ENCODE measurements at regions not wholly inside any gene's neighbourhood (a gene's known extent, or its start where the extent isn't known, plus 50 kb on each side); places are given as distances from the start of the nearest gene placed in this dataset.

DNA sequence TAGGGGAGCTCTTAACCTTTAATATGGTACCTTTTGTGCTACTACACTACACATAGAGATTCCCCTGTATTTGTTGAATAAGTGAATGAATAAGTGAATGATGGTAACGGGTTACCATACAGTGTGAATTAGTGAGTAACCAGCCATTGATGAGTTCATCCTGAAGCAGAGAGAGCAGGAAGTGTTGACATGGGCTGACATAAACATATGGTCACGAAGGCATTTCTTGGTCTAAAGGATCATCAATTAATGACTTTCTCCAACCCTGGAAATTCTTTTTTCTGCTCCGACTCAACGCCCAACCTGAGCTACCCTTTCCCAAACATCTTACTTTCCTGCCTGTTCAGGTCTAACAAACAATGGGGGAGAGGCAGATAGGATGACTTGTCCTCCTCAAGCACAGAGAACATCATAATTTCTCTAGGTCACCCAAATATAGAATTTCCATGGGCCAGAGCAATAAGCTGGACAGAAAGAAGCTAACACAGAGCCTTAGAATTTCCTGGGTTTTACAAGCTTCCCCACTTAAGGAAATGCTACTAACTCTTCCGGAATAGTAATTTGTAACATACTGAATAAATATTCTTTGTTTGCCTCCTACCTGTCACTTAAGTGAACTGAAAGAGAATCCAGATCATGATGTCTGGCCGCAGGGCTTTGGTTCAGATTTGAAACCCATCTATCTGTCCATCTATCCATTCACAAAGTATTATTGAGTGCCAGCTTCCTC lies 114.7 kb upstream of the NGF start:
- H3K9me3 ChIP-seq (ENCODE audit: control insufficient read depth, low read length) = no peaks in the 10 kb centered on the region
- no peaks in the 10 kb centered on the region for H3K79me1 ChIP-seq (replicated peaks; ENCODE audit: low read length, poor library complexity, severe bottlenecking)
- H4K91ac ChIP-seq (ENCODE audit: low read length) = no peak overlapping the region
- peaks cover 5% of the 10 kb centered on the region for H3K4me1 ChIP-seq (ENCODE audit: control insufficient read depth, insufficient read depth, low read depth, low read length)
- H3K27ac ChIP-seq (ENCODE audit: low read length, poor library complexity, severe bottlenecking) = no peak overlapping the region
- H2AK5ac ChIP-seq (ENCODE audit: low read length, severe bottlenecking) = no peak overlapping the region
- no peak overlapping the region for H3K9ac ChIP-seq (ENCODE audit: low read length)
- peak; percentile 12 for DNase-seq
- H3K14ac ChIP-seq (ENCODE audit: low read length in 2 of 2) = no peak overlapping the region
- H3K4ac ChIP-seq (ENCODE audit: low read depth in 1 of 2, low read length in 2 of 2) = no peak overlapping the region
- no peak overlapping the region for H3K4me2 ChIP-seq (ENCODE audit: low read length, poor library complexity, severe bottlenecking)
- no peaks in the 10 kb centered on the region for H3K36me3 ChIP-seq (ENCODE audit: control insufficient read depth in 1 of 2, insufficient read depth in 2 of 2, low read depth in 1 of 2, low read length in 2 of 2)
- H2BK5ac ChIP-seq (ENCODE audit: low read depth, low read length, poor library complexity, severe bottlenecking) = no peak overlapping the region
- no peak overlapping the region for H3K4me3 ChIP-seq (ENCODE audit: insufficient read depth in 1 of 2, low read depth in 1 of 2, low read length in 2 of 2)
- H2BK120ac ChIP-seq (ENCODE audit: low read depth, low read length) = no peak overlapping the region
- H3K23ac ChIP-seq (ENCODE audit: low read length in 2 of 2) = no peak overlapping the region
- no peak overlapping the region for H4K8ac ChIP-seq (ENCODE audit: low read length)
- WGBS = 61% methylated on average over 4 of the region's 6 CpGs
- H2BK15ac ChIP-seq (ENCODE audit: low read depth, poor library complexity, severe bottlenecking) = no peak overlapping the region
- H2AFZ ChIP-seq (ENCODE audit: low read depth, low read length) = no peak overlapping the region
- no peak overlapping the region for H3K18ac ChIP-seq (ENCODE audit: low read depth in 1 of 2, low read length in 2 of 2)
- no peak overlapping the region for H2BK12ac ChIP-seq (ENCODE audit: low read length in 2 of 2)
- no peaks in the 10 kb centered on the region for H3K27me3 ChIP-seq (ENCODE audit: control insufficient read depth in 1 of 2, insufficient read depth in 1 of 2, low read length in 2 of 2)

DNA sequence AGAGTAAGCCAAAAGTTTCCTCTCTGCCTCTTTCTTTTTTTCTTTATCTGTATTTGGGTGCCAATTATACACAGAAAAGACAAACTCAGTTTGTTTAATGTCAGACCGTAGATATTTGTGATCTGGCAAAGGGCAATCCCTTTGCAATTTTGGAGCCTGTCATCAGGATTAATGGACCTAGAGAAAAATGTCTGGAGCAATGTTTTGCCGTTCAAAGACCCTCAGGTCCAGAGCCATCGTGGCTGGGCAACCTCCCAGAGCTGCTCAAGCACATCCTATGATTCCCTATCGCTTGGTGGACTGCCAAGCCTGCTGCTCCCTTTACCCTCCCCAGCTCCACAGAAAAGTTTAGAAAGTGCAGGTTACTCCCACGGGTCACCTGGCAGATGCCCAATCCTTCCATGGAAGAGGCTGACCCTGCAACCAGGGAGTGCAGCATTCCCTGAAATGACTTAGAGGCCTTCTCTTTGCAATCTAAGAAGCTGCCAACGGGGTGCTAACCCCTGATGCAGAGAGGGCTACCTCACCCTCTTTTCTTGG lies 112.5 kb upstream of the NGF start:
- no peak overlapping the region for H2AFZ ChIP-seq (ENCODE audit: low read depth, low read length)

DNA sequence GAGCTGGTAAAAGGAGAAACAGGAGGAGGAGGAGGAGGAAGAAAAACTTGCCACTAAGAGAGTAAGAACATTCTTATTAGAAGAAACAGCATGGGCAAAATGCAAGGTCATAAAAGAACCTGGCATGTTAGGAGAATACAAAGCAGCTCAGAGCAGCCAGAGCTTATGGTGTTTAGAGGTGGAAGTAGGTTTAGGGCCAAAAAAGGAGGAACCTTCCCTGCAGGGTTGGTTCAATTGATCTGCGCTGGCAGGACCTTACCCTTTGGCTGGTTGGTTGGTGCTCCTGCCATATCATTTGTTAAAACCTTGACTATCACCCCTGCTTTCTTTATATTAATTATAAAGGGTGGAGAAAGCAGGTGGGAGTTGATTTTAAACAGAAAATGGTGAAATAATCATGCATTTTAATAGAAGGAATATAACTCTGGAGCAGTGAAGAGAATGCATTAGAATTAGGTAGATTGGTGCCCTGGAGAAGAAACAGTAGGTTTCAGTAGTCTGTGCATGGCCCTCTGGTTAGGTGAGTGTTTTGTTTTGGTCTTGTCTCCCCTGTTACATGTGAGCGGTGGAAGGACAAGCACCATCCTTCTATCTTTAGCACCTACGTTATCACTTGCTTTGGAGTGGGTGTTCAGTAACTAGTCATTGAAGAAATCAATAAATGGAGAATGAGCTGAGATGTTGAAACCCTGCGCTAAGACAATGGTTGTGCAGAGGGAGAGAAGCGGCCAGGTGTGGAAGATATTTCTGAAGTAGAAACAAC lies 110.4 kb upstream of the NGF start:
- Histone ChIP-seq H3K27ac (ENCODE audit: low read length, poor library complexity, severe bottlenecking) (no peak overlapping the region), H3K23ac (ENCODE audit: low read length in 2 of 2) (no peak overlapping the region), H3K4me3 (ENCODE audit: insufficient read depth in 1 of 2, low read depth in 1 of 2, low read length in 2 of 2) (no peak overlapping the region), H3K14ac (ENCODE audit: low read length in 2 of 2) (no peak overlapping the region), H3K9ac (ENCODE audit: low read length) (no peak overlapping the region), H2BK12ac (ENCODE audit: low read length in 2 of 2) (no peak overlapping the region), H3K27me3 (ENCODE audit: control insufficient read depth in 1 of 2, insufficient read depth in 1 of 2, low read length in 2 of 2) (no peaks in the 10 kb centered on the region), H3K4me2 (ENCODE audit: low read length, poor library complexity, severe bottlenecking) (no peak overlapping the region), H2BK120ac (ENCODE audit: low read depth, low read length) (no peak overlapping the region), H2BK15ac (ENCODE audit: low read depth, poor library complexity, severe bottlenecking) (no peak overlapping the region), H3K4ac (ENCODE audit: low read depth in 1 of 2, low read length in 2 of 2) (no peak overlapping the region), H4K91ac (ENCODE audit: low read length) (no peak overlapping the region), H2AFZ (ENCODE audit: low read depth, low read length) (no peak overlapping the region), H3K18ac (ENCODE audit: low read depth in 1 of 2, low read length in 2 of 2) (no peak overlapping the region), H3K9me3 (ENCODE audit: control insufficient read depth, low read length) (peaks cover 5% of the 10 kb centered on the region), H3K79me1 (replicated peaks; ENCODE audit: low read length, poor library complexity, severe bottlenecking) (no peaks in the 10 kb centered on the region), H4K8ac (ENCODE audit: low read length) (no peak overlapping the region), H3K36me3 (ENCODE audit: control insufficient read depth in 1 of 2, insufficient read depth in 2 of 2, low read depth in 1 of 2, low read length in 2 of 2) (no peaks in the 10 kb centered on the region), H2AK5ac (ENCODE audit: low read length, severe bottlenecking) (no peak overlapping the region), H3K4me1 (ENCODE audit: control insufficient read depth, insufficient read depth, low read depth, low read length) (no peaks in the 10 kb centered on the region), H2BK5ac (ENCODE audit: low read depth, low read length, poor library complexity, severe bottlenecking) (no peak overlapping the region)
- DNase-seq = no peak
- 95% methylated on average over 4 of the region's 5 CpGs for WGBS

More for the DNA sequence above, 112.5 kb upstream of the NGF start:
- Histone ChIP-seq H4K8ac (ENCODE audit: low read length) (no peak overlapping the region), H4K91ac (ENCODE audit: low read length) (no peak overlapping the region), H3K27ac (ENCODE audit: low read length, poor library complexity, severe bottlenecking) (no peak overlapping the region), H3K14ac (ENCODE audit: low read length in 2 of 2) (no peak overlapping the region), H3K4me3 (ENCODE audit: insufficient read depth in 1 of 2, low read depth in 1 of 2, low read length in 2 of 2) (no peak overlapping the region), H3K23ac (ENCODE audit: low read length in 2 of 2) (no peak overlapping the region), H3K27me3 (ENCODE audit: control insufficient read depth in 1 of 2, insufficient read depth in 1 of 2, low read length in 2 of 2) (no peaks in the 10 kb centered on the region), H3K9ac (ENCODE audit: low read length) (no peak overlapping the region), H2BK12ac (ENCODE audit: low read length in 2 of 2) (no peak overlapping the region), H3K36me3 (ENCODE audit: control insufficient read depth in 1 of 2, insufficient read depth in 2 of 2, low read depth in 1 of 2, low read length in 2 of 2) (no peaks in the 10 kb centered on the region), H2BK120ac (ENCODE audit: low read depth, low read length) (no peak overlapping the region), H3K18ac (ENCODE audit: low read depth in 1 of 2, low read length in 2 of 2) (no peak overlapping the region), H2BK15ac (ENCODE audit: low read depth, poor library complexity, severe bottlenecking) (no peak overlapping the region), H3K79me1 (replicated peaks; ENCODE audit: low read length, poor library complexity, severe bottlenecking) (no peaks in the 10 kb centered on the region), H2AK5ac (ENCODE audit: low read length, severe bottlenecking) (no peak overlapping the region), H3K4me1 (ENCODE audit: control insufficient read depth, insufficient read depth, low read depth, low read length) (no peaks in the 10 kb centered on the region), H3K9me3 (ENCODE audit: control insufficient read depth, low read length) (no peaks in the 10 kb centered on the region), H3K4me2 (ENCODE audit: low read length, poor library complexity, severe bottlenecking) (no peak overlapping the region), H3K4ac (ENCODE audit: low read depth in 1 of 2, low read length in 2 of 2) (no peak overlapping the region), H2BK5ac (ENCODE audit: low read depth, low read length, poor library complexity, severe bottlenecking) (no peak overlapping the region)
- 82% methylated on average over 6 of the region's 6 CpGs for WGBS
- no peak for DNase-seq

DNA sequence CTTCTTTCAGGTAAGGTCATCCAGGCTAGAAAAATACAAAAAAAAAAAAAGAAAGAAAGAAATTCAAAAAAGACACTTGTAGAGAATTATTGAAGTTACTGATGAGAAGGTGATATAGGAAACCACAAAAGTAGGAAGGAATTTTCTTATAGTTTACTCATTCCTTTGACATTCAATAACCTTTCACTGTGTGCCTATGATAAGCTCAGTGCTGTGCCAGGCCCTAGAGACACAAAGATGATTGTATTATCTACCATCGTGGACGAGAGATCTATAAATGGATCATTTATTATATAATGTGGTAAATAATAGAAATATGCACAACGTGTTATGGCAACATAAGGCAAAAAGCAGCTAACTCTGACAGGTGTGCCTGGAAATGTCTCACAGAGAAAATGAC lies 109.6 kb upstream of the NGF start:
- no peak overlapping the region for H2BK12ac ChIP-seq (ENCODE audit: low read length in 2 of 2)
- H3K14ac ChIP-seq (ENCODE audit: low read length in 2 of 2) = no peak overlapping the region
- H2BK5ac ChIP-seq (ENCODE audit: low read depth, low read length, poor library complexity, severe bottlenecking) = no peak overlapping the region
- WGBS = 89% methylated on average over 3 of the region's 3 CpGs
- no peak for DNase-seq
- H3K23ac ChIP-seq (ENCODE audit: low read length in 2 of 2) = no peak overlapping the region
- no peak overlapping the region for H3K4ac ChIP-seq (ENCODE audit: low read depth in 1 of 2, low read length in 2 of 2)
- H3K4me2 ChIP-seq (ENCODE audit: low read length, poor library complexity, severe bottlenecking) = no peak overlapping the region
- no peaks in the 10 kb centered on the region for H3K36me3 ChIP-seq (ENCODE audit: control insufficient read depth in 1 of 2, insufficient read depth in 2 of 2, low read depth in 1 of 2, low read length in 2 of 2)
- no peak overlapping the region for H2AFZ ChIP-seq (ENCODE audit: low read depth, low read length)
- H3K18ac ChIP-seq (ENCODE audit: low read depth in 1 of 2, low read length in 2 of 2) = no peak overlapping the region
- H4K8ac ChIP-seq (ENCODE audit: low read length) = no peak overlapping the region
- H2AK5ac ChIP-seq (ENCODE audit: low read length, severe bottlenecking) = no peak overlapping the region
- H4K91ac ChIP-seq (ENCODE audit: low read length) = no peak overlapping the region
- no peaks in the 10 kb centered on the region for H3K4me1 ChIP-seq (ENCODE audit: control insufficient read depth, insufficient read depth, low read depth, low read length)
- no peak overlapping the region for H2BK15ac ChIP-seq (ENCODE audit: low read depth, poor library complexity, severe bottlenecking)
- no peaks in the 10 kb centered on the region for H3K27me3 ChIP-seq (ENCODE audit: control insufficient read depth in 1 of 2, insufficient read depth in 1 of 2, low read length in 2 of 2)
- H3K27ac ChIP-seq (ENCODE audit: low read length, poor library complexity, severe bottlenecking) = no peak overlapping the region
- no peak overlapping the region for H2BK120ac ChIP-seq (ENCODE audit: low read depth, low read length)
- H3K9ac ChIP-seq (ENCODE audit: low read length) = no peak overlapping the region
- H3K4me3 ChIP-seq (ENCODE audit: insufficient read depth in 1 of 2, low read depth in 1 of 2, low read length in 2 of 2) = no peak overlapping the region
- peaks cover 5% of the 10 kb centered on the region for H3K9me3 ChIP-seq (ENCODE audit: control insufficient read depth, low read length)
- H3K79me1 ChIP-seq (replicated peaks; ENCODE audit: low read length, poor library complexity, severe bottlenecking) = no peaks in the 10 kb centered on the region

Measured in mesenchymal stem cell (in vitro differentiated cells and primary cell).